ENCODE measurements at regions not wholly inside any gene's neighbourhood (a gene's known extent, or its start where the extent isn't known, plus 50 kb on each side); places are given as distances from the start of the nearest gene placed in this dataset.

- no peaks in the 10 kb centered on the region for H3K9me3 ChIP-seq
- H3K27me3 ChIP-seq: no peaks in the 10 kb centered on the region
- H3K4me1 ChIP-seq: no peaks in the 10 kb centered on the region
- H3K27ac ChIP-seq: no peak overlapping the region
- H3K4me3 ChIP-seq: no peak overlapping the region
- ATAC-seq (no peak), DNase-seq (no peak)
- no peaks in the 10 kb centered on the region for H3K36me3 ChIP-seq
- intact Hi-C loops (cut with DNase I): no loop called here
- TF ChIP-seq, protein P1, sequence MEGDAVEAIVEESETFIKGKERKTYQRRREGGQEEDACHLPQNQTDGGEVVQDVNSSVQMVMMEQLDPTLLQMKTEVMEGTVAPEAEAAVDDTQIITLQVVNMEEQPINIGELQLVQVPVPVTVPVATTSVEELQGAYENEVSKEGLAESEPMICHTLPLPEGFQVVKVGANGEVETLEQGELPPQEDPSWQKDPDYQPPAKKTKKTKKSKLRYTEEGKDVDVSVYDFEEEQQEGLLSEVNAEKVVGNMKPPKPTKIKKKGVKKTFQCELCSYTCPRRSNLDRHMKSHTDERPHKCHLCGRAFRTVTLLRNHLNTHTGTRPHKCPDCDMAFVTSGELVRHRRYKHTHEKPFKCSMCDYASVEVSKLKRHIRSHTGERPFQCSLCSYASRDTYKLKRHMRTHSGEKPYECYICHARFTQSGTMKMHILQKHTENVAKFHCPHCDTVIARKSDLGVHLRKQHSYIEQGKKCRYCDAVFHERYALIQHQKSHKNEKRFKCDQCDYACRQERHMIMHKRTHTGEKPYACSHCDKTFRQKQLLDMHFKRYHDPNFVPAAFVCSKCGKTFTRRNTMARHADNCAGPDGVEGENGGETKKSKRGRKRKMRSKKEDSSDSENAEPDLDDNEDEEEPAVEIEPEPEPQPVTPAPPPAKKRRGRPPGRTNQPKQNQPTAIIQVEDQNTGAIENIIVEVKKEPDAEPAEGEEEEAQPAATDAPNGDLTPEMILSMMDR (IDR thresholded peaks at IDR 0.05): no peak
These were observed 1646.5 kb downstream of the MRPL39 start for GRCh38 chr21:23960769-23961168.

DNA sequence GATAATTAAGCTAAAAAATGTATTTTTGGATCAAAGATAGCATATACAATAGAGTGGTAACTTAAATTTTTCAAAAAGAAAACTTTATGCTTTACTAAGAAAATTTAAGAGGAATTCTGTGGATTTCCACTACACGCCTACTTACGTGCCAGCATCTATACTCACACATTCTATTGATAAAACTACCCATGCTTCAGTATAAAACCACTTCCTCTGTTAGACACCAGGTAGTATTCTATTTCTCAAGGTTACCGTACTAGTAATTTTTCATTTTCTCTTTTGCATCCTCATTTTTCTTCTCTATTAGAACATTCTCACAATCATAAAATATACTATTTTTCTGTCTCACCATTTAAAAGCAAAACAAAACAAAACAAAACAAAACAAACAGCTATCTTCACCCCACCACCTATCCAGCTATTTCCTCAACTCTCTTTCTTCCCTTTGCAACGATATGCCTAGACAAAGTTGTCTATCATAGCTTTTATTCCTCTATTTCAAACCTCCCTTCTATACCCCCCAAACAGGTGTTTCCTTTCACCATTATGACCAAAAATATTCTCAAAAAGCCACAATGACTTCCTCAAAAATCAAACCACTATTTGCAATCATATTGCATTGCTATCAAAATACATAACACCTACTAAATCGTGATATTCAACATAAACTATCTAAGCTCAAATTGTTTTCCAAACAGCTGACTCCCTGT lies 1652.0 kb downstream of the MRPL39 start:
- Histone ChIP-seq H3K4me3 (no peak overlapping the region), H3K27me3 (no peaks in the 10 kb centered on the region), H3K4me1 (no peaks in the 10 kb centered on the region), H3K27ac (no peak overlapping the region), H3K36me3 (no peaks in the 10 kb centered on the region), H3K9me3 (no peaks in the 10 kb centered on the region)
- ATAC-seq (no peak), DNase-seq (no peak)
- intact Hi-C loops (cut with DNase I): no loop called here
- TF ChIP-seq, protein P1 (IDR thresholded peaks at IDR 0.05): no peak

- TF ChIP-seq, protein P1 (IDR thresholded peaks at IDR 0.05): no peak
- no peak for ATAC-seq
- no peak overlapping the region for H3K4me3 ChIP-seq
- intact Hi-C loops (cut with DNase I): no loop called here
- no peaks in the 10 kb centered on the region for H3K4me1 ChIP-seq
- DNase-seq: no peak
- H3K27ac ChIP-seq: no peak overlapping the region
- H3K27me3 ChIP-seq: no peaks in the 10 kb centered on the region
- H3K36me3 ChIP-seq: no peaks in the 10 kb centered on the region
- no peaks in the 10 kb centered on the region for H3K9me3 ChIP-seq
These were observed 1655.0 kb downstream of the MRPL39 start for GRCh38 chr21:23952269-23952668.

DNA sequence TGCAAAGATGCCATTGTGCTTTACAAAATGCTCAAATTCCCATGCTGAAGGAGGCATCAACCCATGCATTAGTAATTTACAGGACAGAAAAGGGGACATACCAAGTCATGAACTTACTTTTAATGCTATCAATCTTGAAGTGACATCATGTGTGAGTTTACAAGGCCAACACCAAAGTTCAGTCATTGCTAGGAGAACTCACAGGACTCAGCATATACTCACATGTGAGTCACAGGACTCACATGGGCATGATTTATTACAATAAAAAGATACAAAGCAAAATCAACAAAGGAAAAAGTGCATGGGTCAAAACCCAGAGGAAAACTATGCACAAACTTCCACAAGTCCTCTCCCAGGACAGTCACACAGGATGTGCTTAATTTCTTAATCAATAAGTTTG lies 1656.0 kb downstream of the MRPL39 start:
- intact Hi-C loops (cut with DNase I): no loop called here
- H3K27ac ChIP-seq: no peak overlapping the region
- TF ChIP-seq, protein P1 (IDR thresholded peaks at IDR 0.05): no peak
- ATAC-seq (no peak), DNase-seq (no peak)
- H3K4me1 ChIP-seq: no peaks in the 10 kb centered on the region
- no peaks in the 10 kb centered on the region for H3K27me3 ChIP-seq
- H3K9me3 ChIP-seq: no peaks in the 10 kb centered on the region
- H3K4me3 ChIP-seq: no peak overlapping the region
- H3K36me3 ChIP-seq: no peaks in the 10 kb centered on the region

- H3K36me3 ChIP-seq: no peaks in the 10 kb centered on the region
These were observed 1656.9 kb downstream of the MRPL39 start for GRCh38 chr21:23950344-23950743.

More at GRCh38 chr21:23950344-23950743, 1656.9 kb downstream of the MRPL39 start:
- TF ChIP-seq, protein P1 (IDR thresholded peaks at IDR 0.05): no peak
- H3K4me1 ChIP-seq: no peaks in the 10 kb centered on the region
- H3K9me3 ChIP-seq: no peaks in the 10 kb centered on the region
- no peak overlapping the region for H3K27ac ChIP-seq
- intact Hi-C loops (cut with DNase I): no loop called here
- H3K27me3 ChIP-seq: no peaks in the 10 kb centered on the region
- no peak overlapping the region for H3K4me3 ChIP-seq
- no peak for DNase-seq
- no peak for ATAC-seq
